Caco-2 (cell line): ENCODE measurements at regions not wholly inside any gene's neighbourhood (a gene's known extent, or its start where the extent isn't known, plus 50 kb on each side); places are given as distances from the start of the nearest gene placed in this dataset.

ENCODE experiments used
- BruUV-seq: library from RNA; stranded (reverse); fragments of 400-500 nt; replicated peaks from 2 replicates; lab custom pipeline; 2021; lab: Mats Ljungman, UMichigan
- CTCF ChIA-PET: fragments of 300-600 bp; sonication (Branson Sonifier 250); formaldehyde crosslinking; loops from one replicate; lab custom pipeline; 2022; ENCODE audit warnings: antibody characterized with exemption; lab: Charles Lee
- POLR2A ChIA-PET: fragments of 300-600 bp; sonication (Branson Sonifier 250); formaldehyde crosslinking; loops from one replicate; lab custom pipeline; 2022; ENCODE audit warnings: antibody characterized with exemption; lab: Charles Lee
- DNase-seq, 2 experiments: peaks; one replicate each; pipeline versions ENCODE4 v3.0.0 to v3.0.0-alpha.2; 2020 to 2022
- H3K27me3 ChIP-seq: replicated peaks from 2 replicates; pipeline ENCODE4 v1.6.0; 2011; ENCODE audit warnings: low read length; ENCODE audit not compliant: control insufficient read depth, insufficient read depth
- H3K36me3 ChIP-seq: 2 replicates; pipeline ENCODE4 v1.5.1; 2011; ENCODE audit warnings: low read length; ENCODE audit not compliant: control insufficient read depth, insufficient read depth
- H3K4me1 ChIP-seq: fragments of 250-450 bp; sonication (Bioruptor Pico); 2 replicates; pipeline ENCODE4 v1.5.1; 2020; ENCODE audit warnings: mild to moderate bottlenecking
- H3K4me3 ChIP-seq: 2 replicates; pipeline ENCODE4 v1.5.1; 2011; ENCODE audit warnings: low read depth, mild to moderate bottlenecking, control low read depth, low read length
- H3K9me3 ChIP-seq: fragments of 250-450 bp; sonication (Bioruptor Pico); 2 replicates; pipeline ENCODE4 v1.5.1; 2020; ENCODE audit warnings: mild to moderate bottlenecking, moderate library complexity
- H3K27ac Mint-ChIP-seq: one replicate; pipeline ENCODE4 v1.8.0; 2022; ENCODE audit warnings: mixed read lengths; ENCODE audit not compliant: unreplicated experiment
- H3K27me3 Mint-ChIP-seq: one replicate; pipeline ENCODE4 v1.8.0; 2022; ENCODE audit warnings: mixed read lengths; ENCODE audit not compliant: insufficient read depth, unreplicated experiment
- H3K36me3 Mint-ChIP-seq: one replicate; pipeline ENCODE4 v1.8.0; 2022; ENCODE audit warnings: mild to moderate bottlenecking, mixed read lengths; ENCODE audit not compliant: insufficient read depth, unreplicated experiment
- H3K4me1 Mint-ChIP-seq: one replicate; pipeline ENCODE4 v1.8.0; 2022; ENCODE audit warnings: low read depth, mixed read lengths; ENCODE audit not compliant: unreplicated experiment
- H3K4me3 Mint-ChIP-seq: one replicate; pipeline ENCODE4 v1.8.0; 2022; ENCODE audit warnings: mild to moderate bottlenecking, moderate library complexity, mixed read lengths; ENCODE audit not compliant: unreplicated experiment
- H3K9me3 Mint-ChIP-seq: one replicate; pipeline ENCODE4 v1.8.0; 2022; ENCODE audit warnings: mixed read lengths; ENCODE audit not compliant: unreplicated experiment
- CTCF ChIP-seq, 2 experiments: fragments of 200-600 bp in 1 of 2; IDR thresholded peaks; 1 replicate in 1 of 2; 2 replicates in 1 of 2; pipeline versions ENCODE4 v1.5.1 to v1.8.0; 2011 to 2022; ENCODE audit warnings: antibody characterized with exemption in 1 of 2, control low read depth in 1 of 2, inconsistent platforms in 1 of 2, low read depth in 1 of 2, low read length in 1 of 2, mild to moderate bottlenecking in 1 of 2, moderate library complexity in 1 of 2; ENCODE audit not compliant: insufficient read depth in 1 of 2, severe bottlenecking in 1 of 2, unreplicated experiment in 1 of 2
- intact Hi-C: fragments of 100-400 bp; cut with micrococcal nuclease; formaldehyde crosslinking; loops from one replicate; pipeline ENCODE4 v1.10.0; 2022; ENCODE audit not compliant: unreplicated experiment

- Mint-ChIP-seq H3K27me3 (no peaks in the 10 kb centered on the region), H3K9me3 (no peaks in the 10 kb centered on the region), H3K4me1 (no peaks in the 10 kb centered on the region), H3K4me3 (no peak overlapping the region), H3K36me3 (no peaks in the 10 kb centered on the region), H3K27ac (no peak overlapping the region)
- ChIA-PET CTCF (no interaction called here), POLR2A (no interaction called here)
- no peak overlapping the region for H3K4me3 ChIP-seq
- TF ChIP-seq CTCF (IDR thresholded peaks at IDR 0.05; ENCODE audit: insufficient read depth in 1 of 2, low read depth in 1 of 2, low read length in 1 of 2, severe bottlenecking in 1 of 2, unreplicated experiment in 1 of 2), result no peak
- no peaks in the 10 kb centered on the region for H3K4me1 ChIP-seq
- intact Hi-C loops, result no loop called here
- DNase-seq, result no peak
- no peaks in the 10 kb centered on the region for H3K36me3 ChIP-seq
- H3K27me3 ChIP-seq, result no peaks in the 10 kb centered on the region
- no TSS peak for BruUV-seq
- no peaks in the 10 kb centered on the region for H3K9me3 ChIP-seq
Measured at GRCh38 chr3:105938806-105939205, 70.0 kb upstream of the CBLB start.

GRCh38 chr3:105944276-105944675 is 75.5 kb upstream of the CBLB start:
- no peak for TF ChIP-seq CTCF (IDR thresholded peaks at IDR 0.05; ENCODE audit: insufficient read depth in 1 of 2, low read depth in 1 of 2, low read length in 1 of 2, severe bottlenecking in 1 of 2, unreplicated experiment in 1 of 2)
- H3K4me1 Mint-ChIP-seq, result no peaks in the 10 kb centered on the region
- Histone ChIP-seq H3K4me1 (no peaks in the 10 kb centered on the region), H3K36me3 (no peaks in the 10 kb centered on the region), H3K27me3 (no peaks in the 10 kb centered on the region), H3K9me3 (no peaks in the 10 kb centered on the region), H3K4me3 (no peak overlapping the region)
- H3K27me3 Mint-ChIP-seq, result no peaks in the 10 kb centered on the region
- H3K9me3 Mint-ChIP-seq, result no peaks in the 10 kb centered on the region
- H3K36me3 Mint-ChIP-seq, result no peaks in the 10 kb centered on the region
- no TSS peak for BruUV-seq
- ChIA-PET CTCF (no interaction called here), POLR2A (no interaction called here)
- intact Hi-C loops, result no loop called here
- no peak overlapping the region for H3K4me3 Mint-ChIP-seq
- no peak for DNase-seq
- no peak overlapping the region for H3K27ac Mint-ChIP-seq

- intact Hi-C loops, result no loop called here
- CTCF ChIA-PET, result no interaction called here
- H3K36me3 Mint-ChIP-seq, result no peaks in the 10 kb centered on the region
- H3K4me3 Mint-ChIP-seq, result no peak overlapping the region
- Histone ChIP-seq H3K9me3 (no peaks in the 10 kb centered on the region), H3K4me1 (no peaks in the 10 kb centered on the region), H3K36me3 (no peaks in the 10 kb centered on the region), H3K27me3 (no peaks in the 10 kb centered on the region), H3K4me3 (no peak overlapping the region)
- no peak overlapping the region for H3K27ac Mint-ChIP-seq
- POLR2A ChIA-PET, result no interaction called here
- no peaks in the 10 kb centered on the region for H3K4me1 Mint-ChIP-seq
- BruUV-seq, result no TSS peak
- H3K27me3 Mint-ChIP-seq, result no peaks in the 10 kb centered on the region
- no peaks in the 10 kb centered on the region for H3K9me3 Mint-ChIP-seq
- TF ChIP-seq CTCF (IDR thresholded peaks at IDR 0.05; ENCODE audit: insufficient read depth in 1 of 2, low read depth in 1 of 2, low read length in 1 of 2, severe bottlenecking in 1 of 2, unreplicated experiment in 1 of 2), result no peak
- DNase-seq, result no peak
Measured at GRCh38 chr3:105944721-105945120, 75.9 kb upstream of the CBLB start.
